Upper lobe of right lung (tissue), 1 donor: ENCODE measurements at regions not wholly inside any gene's neighbourhood (a gene's known extent, or its start where the extent isn't known, plus 50 kb on each side); places are given as distances from the start of the nearest gene placed in this dataset.

Source experiments
- ATAC-seq: fragments of 200-7000 bp; cut with Tn5 transposase; one replicate; pipeline ENCODE4 v1.9.1; 2020; ENCODE audit warnings: mild to moderate bottlenecking, moderate library complexity
- DNase-seq: peaks from one replicate; pipeline ENCODE4 v3.0.0-alpha.2; 2020
- H3K27ac ChIP-seq: fragments of 200-600 bp; one replicate; pipeline ENCODE4 v1.8.0; 2022
- H3K27me3 ChIP-seq: fragments of 200-600 bp; one replicate; pipeline ENCODE4 v1.8.0; 2022; ENCODE audit warnings: mild to moderate bottlenecking
- H3K36me3 ChIP-seq: fragments of 200-600 bp; one replicate; pipeline ENCODE4 v1.8.0; 2022
- H3K4me1 ChIP-seq: fragments of 200-600 bp; one replicate; pipeline ENCODE4 v1.8.0; 2022
- H3K4me3 ChIP-seq: fragments of 200-600 bp; one replicate; pipeline ENCODE4 v1.8.0; 2022; ENCODE audit warnings: mild to moderate bottlenecking
- H3K9me3 ChIP-seq: fragments of 200-600 bp; one replicate; pipeline ENCODE4 v1.8.0; 2022
- CTCF ChIP-seq: fragments of 200-600 bp; IDR thresholded peaks from one replicate; pipeline ENCODE4 v1.8.0; 2022; ENCODE audit warnings: antibody characterized with exemption
- intact Hi-C: fragments of 100-400 bp; cut with DNase I; formaldehyde crosslinking; loops from one replicate; pipeline ENCODE4 v1.11.0; 2022
- donor health status: DM: no; HTN: yes; CAD: no; lungs with severe emphysema.

- ATAC-seq = peak; percentile 45
- Histone ChIP-seq H3K27ac (no peak overlapping the region), H3K9me3 (no peaks in the 10 kb centered on the region), H3K36me3 (no peaks in the 10 kb centered on the region), H3K4me3 (no peak overlapping the region), H3K27me3 (no peaks in the 10 kb centered on the region), H3K4me1 (peaks cover 7% of the 10 kb centered on the region)
- TF ChIP-seq CTCF = no peak
- no peak for DNase-seq
- intact Hi-C loops = no loop called here
These were observed 532.6 kb upstream of the JARID2 start for GRCh38 chr6:14713008-14713960.

- ATAC-seq (no peak), DNase-seq (no peak)
- no peak overlapping the region for H3K27ac ChIP-seq
- H3K9me3 ChIP-seq = no peaks in the 10 kb centered on the region
- intact Hi-C loops = no loop called here
- no peaks in the 10 kb centered on the region for H3K36me3 ChIP-seq
- H3K27me3 ChIP-seq = no peaks in the 10 kb centered on the region
- no peak overlapping the region for H3K4me3 ChIP-seq
- H3K4me1 ChIP-seq = peaks cover 11% of the 10 kb centered on the region
- no peak for TF ChIP-seq CTCF
These were observed 531.8 kb upstream of the JARID2 start for GRCh38 chr6:14713966-14714631.

- Histone ChIP-seq H3K27ac (no peak overlapping the region), H3K27me3 (no peaks in the 10 kb centered on the region), H3K9me3 (no peaks in the 10 kb centered on the region), H3K4me1 (peaks cover 21% of the 10 kb centered on the region), H3K4me3 (no peak overlapping the region), H3K36me3 (no peaks in the 10 kb centered on the region)
- DNase-seq = no peak
- intact Hi-C loops = no loop called here
- ATAC-seq = no peak
- TF ChIP-seq CTCF = no peak
These were observed 530.8 kb upstream of the JARID2 start for GRCh38 chr6:14715076-14715475.

GRCh38 chr6:14716499-14717146 lies 529.2 kb upstream of the JARID2 start:
- peaks cover 35% of the 10 kb centered on the region for H3K4me1 ChIP-seq
- no peak for TF ChIP-seq CTCF
- ATAC-seq = no peak
- intact Hi-C loops = no loop called here
- H3K27ac ChIP-seq = no peak overlapping the region
- no peaks in the 10 kb centered on the region for H3K9me3 ChIP-seq
- no peak overlapping the region for H3K4me3 ChIP-seq
- H3K27me3 ChIP-seq = no peaks in the 10 kb centered on the region
- no peaks in the 10 kb centered on the region for H3K36me3 ChIP-seq
- no peak for DNase-seq

- Histone ChIP-seq H3K9me3 (no peaks in the 10 kb centered on the region), H3K27me3 (no peaks in the 10 kb centered on the region), H3K4me1 (peaks cover 35% of the 10 kb centered on the region), H3K4me3 (no peak overlapping the region), H3K27ac (no peak overlapping the region), H3K36me3 (no peaks in the 10 kb centered on the region)
- peak; percentile 78 for ATAC-seq
- TF ChIP-seq CTCF = no peak
- intact Hi-C loops = no loop called here
- no peak for DNase-seq
These were observed 528.6 kb upstream of the JARID2 start for GRCh38 chr6:14717307-14717706.
